GM12878 (cell line): ENCODE measurements at regions not wholly inside any gene's neighbourhood (a gene's known extent, or its start where the extent isn't known, plus 50 kb on each side); places are given as distances from the start of the nearest gene placed in this dataset.

Experiments
- ATAC-seq: fragments of 200-7000 bp; cut with Tn5 transposase; 3 replicates; pipeline ENCODE4 v1.9.1; 2020; ENCODE audit warnings: mild to moderate bottlenecking, moderate library complexity
- BruUV-seq: library from RNA; stranded (reverse); fragments of 400-500 nt; replicated peaks from 2 replicates; lab custom pipeline; 2021; lab: Mats Ljungman, UMichigan
- CTCF ChIA-PET: fragments of 300-600 bp; sonication (Branson Sonifier 250); formaldehyde crosslinking; extraction: SDS; loops from one replicate; lab custom pipeline; 2021; ENCODE audit warnings: inconsistent platforms; lab: Yijun Ruan, JAX
- POLR2A ChIA-PET: fragments of 350-600 bp; formaldehyde crosslinking; extraction: SDS; loops from one replicate; lab custom pipeline; 2021; ENCODE audit warnings: inconsistent platforms; lab: Charles Lee
- RAD21 ChIA-PET: fragments of 300-600 bp; sonication (Branson Sonifier 250); formaldehyde crosslinking; loops from one replicate; lab custom pipeline; 2023; ENCODE audit warnings: antibody characterized with exemption; ENCODE audit not compliant: unreplicated experiment; lab: Charles Lee
- SMC1A ChIA-PET: fragments of 300-600 bp; sonication (Branson Sonifier 250); formaldehyde crosslinking; loops from one replicate; lab custom pipeline; 2023; ENCODE audit not compliant: unreplicated experiment, uncharacterized antibody; lab: Charles Lee
- DNase-seq: peaks from one replicate; pipeline ENCODE4 v3.0.0-alpha.2; 2011; ENCODE audit warnings: low read depth, low spot score
- FAIRE-seq: peaks from 3 replicates; lab custom pipeline; 2011; peaks lifted over from hg19 to GRCh38; lab: Jason Lieb, UNC
- H2AFZ ChIP-seq: 2 replicates; pipeline ENCODE4 v1.6.0; 2011; ENCODE audit warnings: low read depth, low read length, control low read depth; ENCODE audit not compliant: control insufficient read depth
- H3K27ac ChIP-seq: 2 replicates; pipeline ENCODE4 v1.5.1; 2011; ENCODE audit warnings: control low read depth; ENCODE audit not compliant: control insufficient read depth, insufficient read depth
- H3K27me3 ChIP-seq, 2 experiments: replicated peaks in 1 of 2; 2 replicates each; pipeline versions ENCODE4 v1.6.0 to v1.6.1; 2011; ENCODE audit warnings: low read length in 1 of 2; ENCODE audit not compliant: control insufficient read depth in 2 of 2, insufficient read depth in 2 of 2
- H3K36me3 ChIP-seq, 2 experiments: 2 replicates each; pipeline ENCODE4 v1.5.1; 2011; ENCODE audit warnings: low read length in 1 of 2; ENCODE audit not compliant: control insufficient read depth in 2 of 2, insufficient read depth in 2 of 2
- H3K4me1 ChIP-seq: 2 replicates; pipeline ENCODE4 v1.6.1; 2011; ENCODE audit warnings: mild to moderate bottlenecking, low read length, moderate library complexity, mixed read lengths; ENCODE audit not compliant: control insufficient read depth, insufficient read depth
- H3K4me2 ChIP-seq: 2 replicates; pipeline ENCODE4 v1.6.0; 2011; ENCODE audit warnings: control low read depth; ENCODE audit not compliant: control insufficient read depth, insufficient read depth
- H3K4me3 ChIP-seq: fragments of 200-600 bp; sonication (generic); 2 replicates; pipeline ENCODE4 v1.5.1; 2016
- H3K79me2 ChIP-seq: 2 replicates; pipeline ENCODE4 v1.6.0; 2011; ENCODE audit warnings: low read length; ENCODE audit not compliant: control insufficient read depth, insufficient read depth
- H3K9ac ChIP-seq: 2 replicates; pipeline ENCODE4 v1.8.0; 2011; ENCODE audit warnings: low read length, control low read depth, mixed read lengths; ENCODE audit not compliant: control insufficient read depth, insufficient read depth
- H3K9me3 ChIP-seq: replicated peaks from 3 replicates; pipeline ENCODE4 v1.5.1; 2011; ENCODE audit warnings: mild to moderate bottlenecking, low read length; ENCODE audit not compliant: control insufficient read depth, insufficient read depth
- H4K20me1 ChIP-seq: 2 replicates; pipeline ENCODE4 v1.6.0; 2011; ENCODE audit not compliant: control insufficient read depth, insufficient read depth
- BCL11A ChIP-seq: IDR thresholded peaks from 2 replicates; pipeline ENCODE4 v1.6.1; 2011; ENCODE audit warnings: low read depth, low read length
- CHD1 ChIP-seq: IDR thresholded peaks from 2 replicates; pipeline ENCODE4 v1.6.1; 2012; ENCODE audit warnings: low read depth, low read length, improper control_type of control experiment
- CREB1 ChIP-seq: IDR thresholded peaks from 2 replicates; pipeline ENCODE4 v1.6.1; 2012; ENCODE audit warnings: low read depth, mild to moderate bottlenecking, inconsistent platforms
- PML ChIP-seq: IDR thresholded peaks from 2 replicates; pipeline ENCODE4 v1.6.1; 2012; ENCODE audit warnings: low read length, inconsistent platforms
- USF1 ChIP-seq: IDR thresholded peaks from 2 replicates; pipeline ENCODE4 v1.6.1; 2011; ENCODE audit warnings: borderline replicate concordance, low read depth, mild to moderate bottlenecking, moderate library complexity, mixed read lengths, low read length; ENCODE audit not compliant: insufficient read depth; ENCODE audit errors: extremely low read length
- WRNIP1 ChIP-seq: IDR thresholded peaks from 2 replicates; pipeline ENCODE4 v1.6.1; 2011; ENCODE audit warnings: low read depth, low read length, improper control_type of control experiment, borderline replicate concordance
- ZNF24 ChIP-seq: fragments of 450-650 bp; IDR thresholded peaks from 2 replicates; pipeline ENCODE4 v1.6.1; 2017; ENCODE audit warnings: antibody characterized with exemption, mild to moderate bottlenecking
- ZNF622 ChIP-seq: fragments of 450-650 bp; IDR thresholded peaks from 2 replicates; pipeline ENCODE4 v1.6.1; 2017; ENCODE audit warnings: mild to moderate bottlenecking, inconsistent platforms
- WGBS: methylation state at CpG from one replicate; pipeline ENCODE4 v1.1.6; 2016; ENCODE audit warnings: low lambda C conversion rate; ENCODE audit not compliant: insufficient replicate concordance, insufficient coverage; ENCODE audit errors: missing lambda C conversion rate; 5-methylcytosine and 5-hydroxymethylcytosine counted together
- in situ Hi-C: fragments of 300-500 bp; cut with MboI; formaldehyde crosslinking; loops from 9 replicates; pipeline ENCODE4 v1.14.3; 2018; ENCODE audit warnings: mixed read lengths
- intact Hi-C: fragments of 100-400 bp; cut with micrococcal nuclease; formaldehyde crosslinking; loops from one replicate; pipeline ENCODE4 v1.14.2; 2022; ENCODE audit not compliant: unreplicated experiment
- TF ChIP-seq, protein P1 (sequence below): fragments of 450-650 bp; IDR thresholded peaks from 2 replicates; pipeline ENCODE4 v1.6.1; 2016; ENCODE audit warnings: mild to moderate bottlenecking

DNA sequence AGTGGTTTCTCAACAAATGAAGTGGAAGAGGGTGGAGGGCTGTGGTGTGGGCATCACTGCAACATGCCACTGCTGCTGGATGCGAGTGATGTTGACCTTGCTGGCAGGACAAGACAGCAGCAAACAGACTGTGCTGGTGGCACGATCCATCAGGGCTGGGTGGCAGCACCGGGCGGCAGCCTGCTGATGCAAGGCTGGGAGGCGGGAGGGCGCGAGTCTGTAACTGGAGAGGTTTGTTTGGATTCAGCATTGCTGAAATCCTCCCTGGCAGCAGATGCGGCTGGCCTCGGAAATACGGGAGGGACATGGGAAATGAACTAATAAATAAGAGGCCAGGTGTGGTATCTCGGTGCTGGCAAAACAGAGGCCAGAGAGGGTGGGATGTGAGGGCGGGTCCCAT is 224.2 kb downstream of the ENGASE start:
- intact Hi-C loops, result no loop called here
- POLR2A ChIA-PET, result no interaction called here
- CTCF ChIA-PET, result no interaction called here
- Histone ChIP-seq H2AFZ (no peak overlapping the region), H3K79me2 (no peaks in the 10 kb centered on the region), H3K4me3 (no peak overlapping the region), H3K27me3 (peaks cover 0 to 3% of the 10 kb centered on the region in 2 experiments; a peak in 1 of 4 replicates), H3K36me3 (no peaks in the 10 kb centered on the region), H4K20me1 (no peaks in the 10 kb centered on the region), H3K27ac (no peak overlapping the region), H3K4me1 (no peaks in the 10 kb centered on the region), H3K9me3 (no peaks in the 10 kb centered on the region), H3K4me2 (no peak overlapping the region), H3K9ac (no peak overlapping the region)
- BruUV-seq, result no TSS peak
- in situ Hi-C loops, result no loop called here
- ATAC-seq, result no peak
- 55% methylated on average over 12 of the region's 12 CpGs for WGBS
- RAD21 ChIA-PET, result no interaction called here
- SMC1A ChIA-PET, result no interaction called here
- TF ChIP-seq ZNF24 (no peak), WRNIP1 (no peak), CREB1 (no peak), PML (no peak), BCL11A (no peak), USF1 (no peak), CHD1 (no peak), ZNF622 (no peak)
- TF ChIP-seq, protein P1, sequence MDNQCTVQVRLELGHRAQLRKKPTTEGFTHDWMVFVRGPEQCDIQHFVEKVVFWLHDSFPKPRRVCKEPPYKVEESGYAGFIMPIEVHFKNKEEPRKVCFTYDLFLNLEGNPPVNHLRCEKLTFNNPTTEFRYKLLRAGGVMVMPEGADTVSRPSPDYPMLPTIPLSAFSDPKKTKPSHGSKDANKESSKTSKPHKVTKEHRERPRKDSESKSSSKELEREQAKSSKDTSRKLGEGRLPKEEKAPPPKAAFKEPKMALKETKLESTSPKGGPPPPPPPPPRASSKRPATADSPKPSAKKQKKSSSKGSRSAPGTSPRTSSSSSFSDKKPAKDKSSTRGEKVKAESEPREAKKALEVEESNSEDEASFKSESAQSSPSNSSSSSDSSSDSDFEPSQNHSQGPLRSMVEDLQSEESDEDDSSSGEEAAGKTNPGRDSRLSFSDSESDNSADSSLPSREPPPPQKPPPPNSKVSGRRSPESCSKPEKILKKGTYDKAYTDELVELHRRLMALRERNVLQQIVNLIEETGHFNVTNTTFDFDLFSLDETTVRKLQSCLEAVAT, result no peak
- FAIRE-seq, result no peak
- no peak for DNase-seq
